DMS53 treated with DMSO at 0.1 percent for 48 hours (cell line): ENCODE measurements at regions not wholly inside any gene's neighbourhood (a gene's known extent, or its start where the extent isn't known, plus 50 kb on each side); places are given as distances from the start of the nearest gene placed in this dataset.
"Not testable (repeated sequence)": the region's sequence is repeated elsewhere in the genome, so short reads cannot be mapped to it uniquely, and the experiment has no call there.

ENCODE experiments used
- DNase-seq: peaks from one replicate; lab custom pipeline; 2025; ENCODE audit not compliant: unreplicated experiment; lab: John Stamatoyannopoulos, UW

GRCh38 chr6:180091-180694 is 112.1 kb upstream of the DUSP22 start:
- DNase-seq = not testable (repeated sequence)

- no peak for DNase-seq
These were observed 111.1 kb upstream of the DUSP22 start for GRCh38 chr6:181049-181654.

GRCh38 chr6:183668-184067 is 108.6 kb upstream of the DUSP22 start:
- DNase-seq = no peak

GRCh38 chr6:184161-184700 is 108.1 kb upstream of the DUSP22 start:
- DNase-seq = no peak

- DNase-seq = no peak
These were observed 105.8 kb upstream of the DUSP22 start for GRCh38 chr6:186340-186965.

- no peak for DNase-seq
These were observed 105.0 kb upstream of the DUSP22 start for GRCh38 chr6:187210-187861.

- peak; percentile 52 for DNase-seq
These were observed 103.2 kb upstream of the DUSP22 start for GRCh38 chr6:188821-189655.

GRCh38 chr6:189676-190075 is 102.6 kb upstream of the DUSP22 start:
- no peak for DNase-seq

GRCh38 chr6:190596-191395 is 101.5 kb upstream of the DUSP22 start:
- DNase-seq = no peak

GRCh38 chr6:191487-192312 is 100.6 kb upstream of the DUSP22 start:
- DNase-seq = no peak

GRCh38 chr6:192313-192664 is 100.0 kb upstream of the DUSP22 start:
- DNase-seq = no peak

GRCh38 chr6:193180-193579 is 99.1 kb upstream of the DUSP22 start:
- no peak for DNase-seq

GRCh38 chr6:193773-194310 is 98.4 kb upstream of the DUSP22 start:
- DNase-seq = no peak

- DNase-seq = no peak
These were observed 96.4 kb upstream of the DUSP22 start for GRCh38 chr6:195861-196360.

- no peak for DNase-seq
These were observed 95.7 kb upstream of the DUSP22 start for GRCh38 chr6:196543-196942.

GRCh38 chr6:203661-204060 is 88.6 kb upstream of the DUSP22 start:
- DNase-seq = no peak

GRCh38 chr6:206264-206663 is 86.0 kb upstream of the DUSP22 start:
- no peak for DNase-seq

- no peak for DNase-seq
These were observed 83.9 kb upstream of the DUSP22 start for GRCh38 chr6:208364-208763.

GRCh38 chr6:208938-209337 is 83.3 kb upstream of the DUSP22 start:
- DNase-seq = no peak
